H7 (cell line): ENCODE measurements at regions not wholly inside any gene's neighbourhood (a gene's known extent, or its start where the extent isn't known, plus 50 kb on each side); places are given as distances from the start of the nearest gene placed in this dataset.

Experiments used
- DNase-seq: peaks from one replicate; pipeline ENCODE4 v3.0.0; 2012
- H3K27me3 ChIP-seq: 2 replicates; pipeline ENCODE4 v1.6.0; 2011; ENCODE audit warnings: mild to moderate bottlenecking, low read length; ENCODE audit not compliant: control insufficient read depth, insufficient read depth
- H3K36me3 ChIP-seq: replicated peaks from 2 replicates; pipeline ENCODE4 v1.5.1; 2011; ENCODE audit warnings: low read length; ENCODE audit not compliant: control insufficient read depth, insufficient read depth
- H3K4me3 ChIP-seq: 2 replicates; pipeline ENCODE4 v1.5.1; 2011; ENCODE audit warnings: low read depth, mild to moderate bottlenecking, control low read depth, low read length, moderate library complexity; ENCODE audit not compliant: insufficient read depth

GRCh38 chr6:21468461-21468860 lies 125.1 kb upstream of the SOX4 start:
- DNase-seq = no peak
- peaks cover 1% of the 10 kb centered on the region; the same call in 1 of the 2 replicates for H3K27me3 ChIP-seq
- no peak overlapping the region for H3K4me3 ChIP-seq
- H3K36me3 ChIP-seq = no peaks in the 10 kb centered on the region

- no peaks in the 10 kb centered on the region for H3K36me3 ChIP-seq
- no peak for DNase-seq
- peaks cover 1% of the 10 kb centered on the region; the same call in 1 of the 2 replicates for H3K27me3 ChIP-seq
- H3K4me3 ChIP-seq = no peak overlapping the region
Observed at GRCh38 chr6:21469213-21469612, 124.3 kb upstream of the SOX4 start.

- no peak overlapping the region for H3K4me3 ChIP-seq
- no peaks in the 10 kb centered on the region for H3K36me3 ChIP-seq
- no peak for DNase-seq
- peaks cover 8% of the 10 kb centered on the region; the same call in 1 of the 2 replicates for H3K27me3 ChIP-seq
Observed at GRCh38 chr6:21476112-21476511, 117.4 kb upstream of the SOX4 start.

GRCh38 chr6:21478411-21478810 lies 115.1 kb upstream of the SOX4 start:
- H3K27me3 ChIP-seq = peaks cover 7% of the 10 kb centered on the region; the same call in 1 of the 2 replicates
- no peak overlapping the region for H3K4me3 ChIP-seq
- no peak for DNase-seq
- H3K36me3 ChIP-seq = no peaks in the 10 kb centered on the region

- Histone ChIP-seq H3K27me3 (peaks cover 7% of the 10 kb centered on the region; the same call in 1 of the 2 replicates), H3K36me3 (no peaks in the 10 kb centered on the region), H3K4me3 (no peak overlapping the region)
- DNase-seq = no peak
Observed at GRCh38 chr6:21478883-21479539, 114.5 kb upstream of the SOX4 start.

GRCh38 chr6:21486115-21486514 lies 107.4 kb upstream of the SOX4 start:
- Histone ChIP-seq H3K27me3 (no peaks in the 10 kb centered on the region), H3K36me3 (no peaks in the 10 kb centered on the region), H3K4me3 (no peak overlapping the region)
- no peak for DNase-seq

- no peaks in the 10 kb centered on the region for H3K36me3 ChIP-seq
- no peaks in the 10 kb centered on the region for H3K27me3 ChIP-seq
- H3K4me3 ChIP-seq = no peak overlapping the region
- DNase-seq = no peak
Observed at GRCh38 chr6:21489826-21490225, 103.7 kb upstream of the SOX4 start.

- H3K27me3 ChIP-seq = no peaks in the 10 kb centered on the region
- H3K36me3 ChIP-seq = no peaks in the 10 kb centered on the region
- H3K4me3 ChIP-seq = no peak overlapping the region
- no peak for DNase-seq
Observed at GRCh38 chr6:21491955-21492354, 101.6 kb upstream of the SOX4 start.

GRCh38 chr6:21494505-21494904 lies 99.0 kb upstream of the SOX4 start:
- peak; percentile 38 for DNase-seq
- no peaks in the 10 kb centered on the region for H3K27me3 ChIP-seq
- no peaks in the 10 kb centered on the region for H3K36me3 ChIP-seq
- no peak overlapping the region for H3K4me3 ChIP-seq

- H3K4me3 ChIP-seq = no peak overlapping the region
- H3K27me3 ChIP-seq = no peaks in the 10 kb centered on the region
- no peak for DNase-seq
- H3K36me3 ChIP-seq = no peaks in the 10 kb centered on the region
Observed at GRCh38 chr6:21496196-21496595, 97.4 kb upstream of the SOX4 start.

- Histone ChIP-seq H3K27me3 (no peaks in the 10 kb centered on the region), H3K36me3 (no peaks in the 10 kb centered on the region), H3K4me3 (no peak overlapping the region)
- no peak for DNase-seq
Observed at GRCh38 chr6:21496706-21497105, 96.8 kb upstream of the SOX4 start.

- no peaks in the 10 kb centered on the region for H3K27me3 ChIP-seq
- no peaks in the 10 kb centered on the region for H3K36me3 ChIP-seq
- H3K4me3 ChIP-seq = no peak overlapping the region
- no peak for DNase-seq
Observed at GRCh38 chr6:21500314-21501020, 93.1 kb upstream of the SOX4 start.

GRCh38 chr6:21501021-21501354 lies 92.6 kb upstream of the SOX4 start:
- Histone ChIP-seq H3K36me3 (no peaks in the 10 kb centered on the region), H3K4me3 (no peak overlapping the region), H3K27me3 (no peaks in the 10 kb centered on the region)
- DNase-seq = no peak

GRCh38 chr6:21501815-21502214 lies 91.7 kb upstream of the SOX4 start:
- DNase-seq = no peak
- Histone ChIP-seq H3K36me3 (no peaks in the 10 kb centered on the region), H3K4me3 (no peak overlapping the region), H3K27me3 (no peaks in the 10 kb centered on the region)

- Histone ChIP-seq H3K4me3 (no peak overlapping the region), H3K36me3 (no peaks in the 10 kb centered on the region), H3K27me3 (no peaks in the 10 kb centered on the region)
- no peak for DNase-seq
Observed at GRCh38 chr6:21502682-21503081, 90.9 kb upstream of the SOX4 start.
